ENCODE measurements at regions not wholly inside any gene's neighbourhood (a gene's known extent, or its start where the extent isn't known, plus 50 kb on each side); places are given as distances from the start of the nearest gene placed in this dataset.

DNA sequence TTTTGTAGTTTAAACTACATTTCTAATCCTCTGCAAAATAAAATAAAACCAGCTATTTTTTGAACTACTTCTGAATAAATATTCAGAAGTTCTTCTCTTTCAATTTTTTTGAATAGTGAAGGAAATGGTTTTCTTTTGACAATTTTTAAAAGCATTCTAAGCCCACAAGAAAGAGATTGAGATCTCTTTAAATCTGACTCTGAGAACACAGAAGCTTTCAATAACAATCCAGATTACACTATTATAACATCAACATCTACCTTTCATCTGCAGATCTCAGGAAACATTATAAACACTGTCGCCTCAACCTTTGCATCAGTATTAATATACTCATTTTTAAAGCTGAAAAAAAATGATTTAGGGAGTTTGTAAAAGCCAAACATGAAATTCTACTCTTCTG is 247.5 kb upstream of the PREP start:
- no peak overlapping the region for H3K27ac ChIP-seq (ENCODE audit: low read length, poor library complexity, severe bottlenecking)
- H3K9ac ChIP-seq (ENCODE audit: low read length), result no peak overlapping the region
- H3K4me2 ChIP-seq (ENCODE audit: low read length, poor library complexity, severe bottlenecking), result no peak overlapping the region
- H2BK120ac ChIP-seq (ENCODE audit: low read depth, low read length), result no peak overlapping the region
- no peak overlapping the region for H2BK12ac ChIP-seq (ENCODE audit: low read length in 2 of 2)
- no peak overlapping the region for H2BK15ac ChIP-seq (ENCODE audit: low read depth, poor library complexity, severe bottlenecking)
- no peak overlapping the region for H2AFZ ChIP-seq (ENCODE audit: low read depth, low read length)
- no peak overlapping the region for H3K14ac ChIP-seq (ENCODE audit: low read length in 2 of 2)
- no peaks in the 10 kb centered on the region for H3K79me1 ChIP-seq (replicated peaks; ENCODE audit: low read length, poor library complexity, severe bottlenecking)
- H3K23ac ChIP-seq (ENCODE audit: low read length in 2 of 2), result no peak overlapping the region
- no peak overlapping the region for H4K8ac ChIP-seq (ENCODE audit: low read length)
- no peak overlapping the region for H3K4ac ChIP-seq (ENCODE audit: low read depth in 1 of 2, low read length in 2 of 2)
- no peaks in the 10 kb centered on the region for H3K36me3 ChIP-seq (ENCODE audit: control insufficient read depth in 1 of 2, insufficient read depth in 2 of 2, low read depth in 1 of 2, low read length in 2 of 2)
- DNase-seq, result no peak
- WGBS, result no CpG with 5 or more reads among the region's 1 CpG
- peaks cover 3% of the 10 kb centered on the region for H3K9me3 ChIP-seq (ENCODE audit: control insufficient read depth, low read length)
- H3K18ac ChIP-seq (ENCODE audit: low read depth in 1 of 2, low read length in 2 of 2), result no peak overlapping the region
- no peak overlapping the region for H3K4me3 ChIP-seq (ENCODE audit: insufficient read depth in 1 of 2, low read depth in 1 of 2, low read length in 2 of 2)
- no peak overlapping the region for H4K91ac ChIP-seq (ENCODE audit: low read length)
- no peak overlapping the region for H2AK5ac ChIP-seq (ENCODE audit: low read length, severe bottlenecking)
- H3K27me3 ChIP-seq (ENCODE audit: control insufficient read depth in 1 of 2, insufficient read depth in 1 of 2, low read length in 2 of 2), result peaks cover 0 to 7% of the 10 kb centered on the region in 2 experiments
- H2BK5ac ChIP-seq (ENCODE audit: low read depth, low read length, poor library complexity, severe bottlenecking), result no peak overlapping the region
- no peaks in the 10 kb centered on the region for H3K4me1 ChIP-seq (ENCODE audit: control insufficient read depth, insufficient read depth, low read depth, low read length)

GRCh38 chr6:105649192-105649591 is 246.3 kb upstream of the PREP start:
- no peak overlapping the region for H4K8ac ChIP-seq (ENCODE audit: low read length)
- H3K27ac ChIP-seq (ENCODE audit: low read length, poor library complexity, severe bottlenecking), result no peak overlapping the region
- no peak overlapping the region for H2AK5ac ChIP-seq (ENCODE audit: low read length, severe bottlenecking)
- no peak overlapping the region for H3K18ac ChIP-seq (ENCODE audit: low read depth in 1 of 2, low read length in 2 of 2)
- no peak overlapping the region for H2BK5ac ChIP-seq (ENCODE audit: low read depth, low read length, poor library complexity, severe bottlenecking)
- H3K36me3 ChIP-seq (ENCODE audit: control insufficient read depth in 1 of 2, insufficient read depth in 2 of 2, low read depth in 1 of 2, low read length in 2 of 2), result no peaks in the 10 kb centered on the region
- no peak overlapping the region for H3K9ac ChIP-seq (ENCODE audit: low read length)
- H3K4me3 ChIP-seq (ENCODE audit: insufficient read depth in 1 of 2, low read depth in 1 of 2, low read length in 2 of 2), result no peak overlapping the region
- no peak overlapping the region for H2BK12ac ChIP-seq (ENCODE audit: low read length in 2 of 2)
- no peak overlapping the region for H4K91ac ChIP-seq (ENCODE audit: low read length)
- H2AFZ ChIP-seq (ENCODE audit: low read depth, low read length), result no peak overlapping the region
- no peak overlapping the region for H2BK15ac ChIP-seq (ENCODE audit: low read depth, poor library complexity, severe bottlenecking)
- no CpG with 5 or more reads among the region's 1 CpG for WGBS
- no peak overlapping the region for H3K23ac ChIP-seq (ENCODE audit: low read length in 2 of 2)
- no peak overlapping the region for H3K4ac ChIP-seq (ENCODE audit: low read depth in 1 of 2, low read length in 2 of 2)
- peaks cover 0 to 7% of the 10 kb centered on the region in 2 experiments for H3K27me3 ChIP-seq (ENCODE audit: control insufficient read depth in 1 of 2, insufficient read depth in 1 of 2, low read length in 2 of 2)
- no peak overlapping the region for H3K4me2 ChIP-seq (ENCODE audit: low read length, poor library complexity, severe bottlenecking)
- no peak for DNase-seq
- no peaks in the 10 kb centered on the region for H3K9me3 ChIP-seq (ENCODE audit: control insufficient read depth, low read length)
- H3K4me1 ChIP-seq (ENCODE audit: control insufficient read depth, insufficient read depth, low read depth, low read length), result no peaks in the 10 kb centered on the region
- no peak overlapping the region for H2BK120ac ChIP-seq (ENCODE audit: low read depth, low read length)
- H3K79me1 ChIP-seq (replicated peaks; ENCODE audit: low read length, poor library complexity, severe bottlenecking), result no peaks in the 10 kb centered on the region
- H3K14ac ChIP-seq (ENCODE audit: low read length in 2 of 2), result no peak overlapping the region

- Histone ChIP-seq H4K91ac (ENCODE audit: low read length) (no peak overlapping the region), H3K14ac (ENCODE audit: low read length in 2 of 2) (no peak overlapping the region), H2BK12ac (ENCODE audit: low read length in 2 of 2) (no peak overlapping the region), H3K4ac (ENCODE audit: low read depth in 1 of 2, low read length in 2 of 2) (no peak overlapping the region), H2AK5ac (ENCODE audit: low read length, severe bottlenecking) (no peak overlapping the region), H3K4me3 (ENCODE audit: insufficient read depth in 1 of 2, low read depth in 1 of 2, low read length in 2 of 2) (no peak overlapping the region), H2BK120ac (ENCODE audit: low read depth, low read length) (no peak overlapping the region), H3K27ac (ENCODE audit: low read length, poor library complexity, severe bottlenecking) (no peak overlapping the region), H3K23ac (ENCODE audit: low read length in 2 of 2) (no peak overlapping the region), H3K4me1 (ENCODE audit: control insufficient read depth, insufficient read depth, low read depth, low read length) (no peaks in the 10 kb centered on the region), H3K4me2 (ENCODE audit: low read length, poor library complexity, severe bottlenecking) (no peak overlapping the region), H3K79me1 (replicated peaks; ENCODE audit: low read length, poor library complexity, severe bottlenecking) (no peaks in the 10 kb centered on the region), H3K36me3 (ENCODE audit: control insufficient read depth in 1 of 2, insufficient read depth in 2 of 2, low read depth in 1 of 2, low read length in 2 of 2) (no peaks in the 10 kb centered on the region), H2BK15ac (ENCODE audit: low read depth, poor library complexity, severe bottlenecking) (no peak overlapping the region), H3K27me3 (ENCODE audit: control insufficient read depth in 1 of 2, insufficient read depth in 1 of 2, low read length in 2 of 2) (peaks cover 0 to 7% of the 10 kb centered on the region in 2 experiments), H3K9ac (ENCODE audit: low read length) (no peak overlapping the region), H3K18ac (ENCODE audit: low read depth in 1 of 2, low read length in 2 of 2) (no peak overlapping the region), H4K8ac (ENCODE audit: low read length) (no peak overlapping the region), H2BK5ac (ENCODE audit: low read depth, low read length, poor library complexity, severe bottlenecking) (no peak overlapping the region), H3K9me3 (ENCODE audit: control insufficient read depth, low read length) (no peaks in the 10 kb centered on the region), H2AFZ (ENCODE audit: low read depth, low read length) (no peak overlapping the region)
- WGBS, result 61% methylated on average over 4 of the region's 4 CpGs
- DNase-seq, result no peak
Observed at GRCh38 chr6:105648276-105648675, 245.4 kb upstream of the PREP start.

DNA sequence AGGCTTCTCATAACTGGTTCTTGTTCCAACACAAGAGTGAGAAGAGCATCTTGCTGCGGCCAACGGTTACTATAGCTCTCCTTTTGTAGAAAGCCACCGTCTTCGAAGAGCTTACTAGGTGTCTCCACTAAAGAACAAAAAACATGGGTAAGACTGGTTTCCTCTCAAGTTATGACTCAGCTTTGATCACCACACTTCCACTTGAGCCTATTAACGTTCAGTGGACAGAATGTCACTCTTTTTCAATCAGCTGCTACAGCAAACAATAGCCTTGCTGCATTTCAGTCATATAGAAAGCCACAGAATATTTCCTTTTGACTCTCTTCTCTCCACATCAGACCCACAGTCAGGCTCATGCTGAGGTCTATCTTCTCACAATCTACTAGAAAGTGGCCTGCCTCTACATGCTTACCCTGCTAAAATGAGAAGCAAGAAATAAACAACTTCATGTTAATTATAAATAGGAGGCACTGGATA is 243.5 kb upstream of the PREP start:
- Histone ChIP-seq H2AK5ac (ENCODE audit: low read length, severe bottlenecking) (no peak overlapping the region), H3K9ac (ENCODE audit: low read length) (no peak overlapping the region), H3K18ac (ENCODE audit: low read depth in 1 of 2, low read length in 2 of 2) (no peak overlapping the region), H2BK5ac (ENCODE audit: low read depth, low read length, poor library complexity, severe bottlenecking) (no peak overlapping the region), H3K14ac (ENCODE audit: low read length in 2 of 2) (no peak overlapping the region), H3K4me1 (ENCODE audit: control insufficient read depth, insufficient read depth, low read depth, low read length) (no peaks in the 10 kb centered on the region), H3K9me3 (ENCODE audit: control insufficient read depth, low read length) (no peaks in the 10 kb centered on the region), H3K4me3 (ENCODE audit: insufficient read depth in 1 of 2, low read depth in 1 of 2, low read length in 2 of 2) (no peak overlapping the region), H3K27me3 (ENCODE audit: control insufficient read depth in 1 of 2, insufficient read depth in 1 of 2, low read length in 2 of 2) (peaks cover 0 to 7% of the 10 kb centered on the region in 2 experiments), H2BK120ac (ENCODE audit: low read depth, low read length) (no peak overlapping the region), H3K36me3 (ENCODE audit: control insufficient read depth in 1 of 2, insufficient read depth in 2 of 2, low read depth in 1 of 2, low read length in 2 of 2) (no peaks in the 10 kb centered on the region), H4K91ac (ENCODE audit: low read length) (no peak overlapping the region), H3K79me1 (replicated peaks; ENCODE audit: low read length, poor library complexity, severe bottlenecking) (no peaks in the 10 kb centered on the region), H3K23ac (ENCODE audit: low read length in 2 of 2) (no peak overlapping the region), H4K8ac (ENCODE audit: low read length) (no peak overlapping the region), H2BK12ac (ENCODE audit: low read length in 2 of 2) (no peak overlapping the region), H2BK15ac (ENCODE audit: low read depth, poor library complexity, severe bottlenecking) (no peak overlapping the region), H2AFZ (ENCODE audit: low read depth, low read length) (no peak overlapping the region), H3K4me2 (ENCODE audit: low read length, poor library complexity, severe bottlenecking) (no peak overlapping the region), H3K4ac (ENCODE audit: low read depth in 1 of 2, low read length in 2 of 2) (no peak overlapping the region), H3K27ac (ENCODE audit: low read length, poor library complexity, severe bottlenecking) (no peak overlapping the region)
- DNase-seq, result peak; percentile 23
- 77% methylated on average over 5 of the region's 5 CpGs for WGBS

Measured in mesenchymal stem cell (in vitro differentiated cells and primary cell).